ENCODE measurements at regions not wholly inside any gene's neighbourhood (a gene's known extent, or its start where the extent isn't known, plus 50 kb on each side); places are given as distances from the start of the nearest gene placed in this dataset.
"Not testable (repeated sequence)": the region's sequence is repeated elsewhere in the genome, so short reads cannot be mapped to it uniquely, and the experiment has no call there.

DNA sequence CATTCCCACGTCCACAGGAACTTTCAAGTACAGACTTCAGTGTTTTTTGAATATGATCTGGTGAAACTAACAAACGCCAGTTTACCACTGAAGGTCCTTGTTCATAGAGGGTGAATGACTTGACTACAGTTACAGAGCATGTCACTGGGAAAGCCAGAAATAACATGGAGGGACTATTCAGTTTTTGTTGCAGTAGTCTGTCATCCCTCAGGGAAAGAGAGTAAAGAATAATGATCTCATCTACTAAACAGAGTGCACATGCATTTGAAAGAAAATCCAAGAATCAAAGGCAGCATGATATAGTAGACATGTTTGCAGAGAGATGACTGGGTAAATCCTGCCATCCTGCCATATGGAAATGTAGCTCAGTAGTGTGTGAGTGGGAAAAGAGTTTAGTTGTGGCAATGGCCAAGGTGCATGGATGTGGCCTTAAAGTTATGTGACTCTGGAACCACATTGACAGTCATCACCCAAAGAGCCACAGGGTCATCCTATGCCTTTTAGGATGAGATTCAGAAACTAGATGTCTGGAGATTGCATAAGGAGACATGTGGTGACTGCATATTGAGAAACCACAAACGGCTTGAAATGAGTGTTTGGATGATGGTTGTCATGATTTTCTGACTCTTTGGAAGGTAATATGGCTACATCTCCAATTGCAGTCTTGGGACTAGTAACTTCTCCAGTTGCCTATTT lies 125.3 kb upstream of the ZEB2 start:
- WGBS, 2 donors, result 87 to 93% methylated on average over 3 of the region's 3 CpGs
- DNase-seq, result no peak
- Histone ChIP-seq H3K4me1 (no peaks in the 10 kb centered on the region), H3K36me3 (ENCODE audit: low read depth, missing control alignments) (no peaks in the 10 kb centered on the region), H3K27me3 (no peaks in the 10 kb centered on the region), H3K9me3 (no peaks in the 10 kb centered on the region), H3K27ac (no peak overlapping the region), H3K4me3 (no peak overlapping the region)
- no peak for TF ChIP-seq POLR2A (IDR thresholded peaks at IDR 0.05)
- intact Hi-C loops (cut with DNase I; ENCODE audit: low total_unique reads), result no loop called here

GRCh38 chr2:144644549-144644948 lies 124.6 kb upstream of the ZEB2 start:
- 89 to 96% methylated on average over 3 of the region's 3 CpGs for WGBS, 2 donors
- no peaks in the 10 kb centered on the region for H3K36me3 ChIP-seq (ENCODE audit: low read depth, missing control alignments)

DNA sequence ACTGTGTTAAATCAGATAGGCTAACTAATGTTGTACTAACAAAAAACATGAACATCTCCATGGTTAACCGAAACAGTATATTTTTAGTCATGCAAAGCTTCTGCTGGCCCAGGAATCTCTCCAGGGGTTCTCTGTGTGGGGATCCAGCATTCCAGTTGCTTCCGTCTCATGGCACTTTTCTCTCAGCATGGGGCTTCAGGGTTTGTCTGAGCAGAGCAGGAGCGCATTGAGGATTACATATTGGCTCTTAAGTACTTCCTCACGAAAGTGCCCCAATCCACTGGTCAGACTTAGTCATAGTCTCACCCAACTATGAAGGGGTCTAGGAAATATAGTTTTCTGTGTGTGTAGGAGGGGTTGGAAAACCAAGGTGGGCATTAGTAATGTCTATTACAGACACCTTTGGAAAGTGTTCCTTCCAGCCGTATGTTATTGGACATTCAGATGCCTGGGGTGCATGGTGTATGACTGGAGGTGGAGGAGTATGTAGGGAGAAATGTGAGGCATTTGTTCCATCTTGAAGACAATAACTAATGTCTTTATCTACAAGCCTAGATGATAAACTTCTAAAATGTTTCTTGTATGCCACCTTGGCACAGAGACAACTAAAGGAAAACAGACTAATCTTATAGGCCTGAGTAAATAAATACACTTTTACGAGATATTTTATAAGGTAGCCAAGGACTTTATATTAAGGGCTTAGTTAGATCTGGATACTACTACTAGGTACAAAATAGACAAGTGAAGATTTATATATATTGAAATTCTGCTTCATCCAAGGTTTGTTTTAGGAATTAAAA lies 123.8 kb upstream of the ZEB2 start:
- H3K27me3 ChIP-seq, result no peaks in the 10 kb centered on the region
- no peaks in the 10 kb centered on the region for H3K36me3 ChIP-seq (ENCODE audit: low read depth, missing control alignments)
- no peaks in the 10 kb centered on the region for H3K9me3 ChIP-seq
- intact Hi-C loops (cut with DNase I; ENCODE audit: low total_unique reads), result no loop called here
- H3K4me3 ChIP-seq, result no peak overlapping the region
- no peak for DNase-seq
- H3K27ac ChIP-seq, result no peak overlapping the region
- WGBS, 2 donors, result 82 to 86% methylated on average over 6 of the region's 6 CpGs
- no peak for TF ChIP-seq POLR2A (IDR thresholded peaks at IDR 0.05)
- TF ChIP-seq, protein P1, sequence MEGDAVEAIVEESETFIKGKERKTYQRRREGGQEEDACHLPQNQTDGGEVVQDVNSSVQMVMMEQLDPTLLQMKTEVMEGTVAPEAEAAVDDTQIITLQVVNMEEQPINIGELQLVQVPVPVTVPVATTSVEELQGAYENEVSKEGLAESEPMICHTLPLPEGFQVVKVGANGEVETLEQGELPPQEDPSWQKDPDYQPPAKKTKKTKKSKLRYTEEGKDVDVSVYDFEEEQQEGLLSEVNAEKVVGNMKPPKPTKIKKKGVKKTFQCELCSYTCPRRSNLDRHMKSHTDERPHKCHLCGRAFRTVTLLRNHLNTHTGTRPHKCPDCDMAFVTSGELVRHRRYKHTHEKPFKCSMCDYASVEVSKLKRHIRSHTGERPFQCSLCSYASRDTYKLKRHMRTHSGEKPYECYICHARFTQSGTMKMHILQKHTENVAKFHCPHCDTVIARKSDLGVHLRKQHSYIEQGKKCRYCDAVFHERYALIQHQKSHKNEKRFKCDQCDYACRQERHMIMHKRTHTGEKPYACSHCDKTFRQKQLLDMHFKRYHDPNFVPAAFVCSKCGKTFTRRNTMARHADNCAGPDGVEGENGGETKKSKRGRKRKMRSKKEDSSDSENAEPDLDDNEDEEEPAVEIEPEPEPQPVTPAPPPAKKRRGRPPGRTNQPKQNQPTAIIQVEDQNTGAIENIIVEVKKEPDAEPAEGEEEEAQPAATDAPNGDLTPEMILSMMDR (IDR thresholded peaks at IDR 0.05), result no peak
- no peaks in the 10 kb centered on the region for H3K4me1 ChIP-seq

More at GRCh38 chr2:144644549-144644948, 124.6 kb upstream of the ZEB2 start:
- Histone ChIP-seq H3K4me1 (no peaks in the 10 kb centered on the region), H3K4me3 (no peak overlapping the region), H3K27me3 (no peaks in the 10 kb centered on the region), H3K27ac (no peak overlapping the region), H3K9me3 (no peaks in the 10 kb centered on the region)
- DNase-seq, result no peak
- intact Hi-C loops (cut with DNase I; ENCODE audit: low total_unique reads), result no loop called here
- TF ChIP-seq, protein P1 (IDR thresholded peaks at IDR 0.05), result no peak
- no peak for TF ChIP-seq POLR2A (IDR thresholded peaks at IDR 0.05)

DNA sequence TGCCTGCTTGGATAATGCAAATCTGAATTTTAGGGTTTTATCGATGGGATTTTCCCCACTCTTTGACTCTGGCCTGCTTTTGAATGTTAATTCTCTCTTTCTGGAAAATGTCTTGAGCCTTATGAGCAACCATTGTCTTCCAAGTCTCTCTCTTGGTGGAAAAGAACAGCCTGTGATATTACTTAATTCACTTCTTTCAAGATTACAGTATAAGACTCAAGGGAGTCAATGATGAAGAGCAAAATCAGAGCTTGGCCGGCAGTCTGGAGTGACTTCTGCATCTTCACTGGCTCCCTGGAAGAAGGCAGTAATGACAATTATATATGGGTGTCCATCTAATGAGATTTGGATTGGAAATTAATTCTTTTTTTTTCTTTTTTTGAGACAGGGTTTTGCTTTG lies 122.9 kb upstream of the ZEB2 start:
- WGBS, 2 donors, result 55% methylated on average over 2 of the region's 2 CpGs
- intact Hi-C loops (cut with DNase I; ENCODE audit: low total_unique reads), result no loop called here
- Histone ChIP-seq H3K36me3 (ENCODE audit: low read depth, missing control alignments) (no peaks in the 10 kb centered on the region), H3K27ac (no peak overlapping the region), H3K4me3 (no peak overlapping the region), H3K9me3 (no peaks in the 10 kb centered on the region), H3K4me1 (no peaks in the 10 kb centered on the region), H3K27me3 (no peaks in the 10 kb centered on the region)
- no peak for TF ChIP-seq POLR2A (IDR thresholded peaks at IDR 0.05)
- TF ChIP-seq, protein P1 (IDR thresholded peaks at IDR 0.05), result no peak
- DNase-seq, result peak; percentile 28

DNA sequence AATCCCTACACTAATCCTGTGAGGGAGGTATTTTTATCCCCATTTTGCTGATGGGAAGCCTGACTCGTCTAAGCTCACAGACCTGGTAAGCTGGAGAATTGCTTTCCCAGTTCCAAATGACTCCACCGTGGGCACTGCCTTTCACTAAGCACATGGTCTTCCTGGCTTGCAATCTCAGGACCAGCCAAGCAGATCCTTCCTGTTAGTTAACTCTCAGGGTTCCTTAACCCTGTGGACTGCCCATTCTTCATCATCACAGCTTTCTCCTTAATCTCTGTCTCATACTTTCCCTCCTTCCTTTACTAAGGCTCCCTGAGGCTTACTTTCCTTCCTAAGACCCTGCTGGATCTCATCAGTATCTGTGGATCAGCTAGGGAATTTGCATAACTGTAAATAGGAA lies 122.2 kb upstream of the ZEB2 start:
- Histone ChIP-seq H3K36me3 (ENCODE audit: low read depth, missing control alignments) (no peaks in the 10 kb centered on the region), H3K27ac (no peak overlapping the region), H3K4me3 (no peak overlapping the region), H3K4me1 (no peaks in the 10 kb centered on the region), H3K27me3 (no peaks in the 10 kb centered on the region), H3K9me3 (no peaks in the 10 kb centered on the region)
- intact Hi-C loops (cut with DNase I; ENCODE audit: low total_unique reads), result no loop called here
- no peak for TF ChIP-seq POLR2A (IDR thresholded peaks at IDR 0.05)
- TF ChIP-seq, protein P1 (IDR thresholded peaks at IDR 0.05), result no peak
- no peak for DNase-seq
- WGBS, 2 donors, result 51 to 55% methylated on average over 2 of the region's 2 CpGs

DNA sequence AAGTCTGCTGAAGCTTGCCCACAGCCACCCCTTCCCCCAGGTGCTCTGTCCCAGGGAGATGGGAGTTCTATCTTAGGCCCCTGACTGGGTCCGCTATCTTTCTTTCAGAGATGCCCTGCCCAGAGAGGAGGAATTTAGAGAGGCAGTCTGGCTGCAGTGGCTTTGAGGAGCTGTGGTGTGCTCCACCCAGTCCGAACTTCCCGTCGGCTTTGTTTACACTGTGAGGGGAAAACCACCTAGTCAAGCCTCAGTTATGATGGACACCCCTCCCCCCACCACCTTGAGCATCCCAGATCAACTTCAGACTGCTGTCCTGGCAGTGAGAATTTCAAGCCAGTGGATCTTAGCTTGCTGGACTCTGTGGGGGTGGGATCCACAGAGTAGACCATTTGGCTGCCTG lies 118.3 kb upstream of the ZEB2 start:
- intact Hi-C loops (cut with DNase I; ENCODE audit: low total_unique reads); H3K27ac ChIP-seq; H3K4me3 ChIP-seq; H3K9me3 ChIP-seq; H3K36me3 ChIP-seq (ENCODE audit: low read depth, missing control alignments); H3K27me3 ChIP-seq; H3K4me1 ChIP-seq; DNase-seq: not testable (repeated sequence)
- WGBS, 2 donors, result 92 to 97% methylated on average over 2 to 4 of the region's 4 CpGs

DNA sequence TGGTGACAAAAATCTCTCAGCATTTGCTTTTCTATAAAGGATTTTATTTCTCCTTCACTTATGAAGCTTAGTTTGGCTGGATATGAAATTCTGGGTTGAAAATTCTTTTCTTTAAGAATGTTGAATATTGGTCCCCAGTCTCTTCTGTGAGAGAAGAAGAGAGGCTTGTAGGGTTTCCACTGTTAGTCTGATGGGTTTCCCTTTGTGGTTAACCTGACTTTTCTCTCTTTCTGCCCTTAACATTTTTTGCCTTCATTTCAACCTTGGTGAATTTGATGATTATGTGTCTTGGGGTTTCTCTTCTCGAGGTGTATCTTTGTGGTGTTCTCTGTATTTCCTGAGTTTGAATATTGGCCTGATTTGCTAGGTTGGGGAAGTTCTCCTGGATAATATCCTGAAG lies 116.9 kb upstream of the ZEB2 start:
- DNase-seq; intact Hi-C loops (cut with DNase I; ENCODE audit: low total_unique reads); H3K27me3 ChIP-seq; H3K4me3 ChIP-seq; H3K4me1 ChIP-seq; H3K9me3 ChIP-seq; H3K36me3 ChIP-seq (ENCODE audit: low read depth, missing control alignments); H3K27ac ChIP-seq: not testable (repeated sequence)
- WGBS, 2 donors, result 80 to 94% methylated on average over 1 of the region's 1 CpG

Data from testis (tissue), 2 donors.